GM12872 (cell line): ENCODE measurements at regions not wholly inside any gene's neighbourhood (a gene's known extent, or its start where the extent isn't known, plus 50 kb on each side); places are given as distances from the start of the nearest gene placed in this dataset.

Source experiments
- TF ChIP-seq, protein P1 (sequence below): IDR thresholded peaks from 3 replicates; pipeline ENCODE4 v1.5.1; 2011; ENCODE audit warnings: low read depth, mild to moderate bottlenecking, low read length, moderate library complexity; ENCODE audit not compliant: insufficient read depth

DNA sequence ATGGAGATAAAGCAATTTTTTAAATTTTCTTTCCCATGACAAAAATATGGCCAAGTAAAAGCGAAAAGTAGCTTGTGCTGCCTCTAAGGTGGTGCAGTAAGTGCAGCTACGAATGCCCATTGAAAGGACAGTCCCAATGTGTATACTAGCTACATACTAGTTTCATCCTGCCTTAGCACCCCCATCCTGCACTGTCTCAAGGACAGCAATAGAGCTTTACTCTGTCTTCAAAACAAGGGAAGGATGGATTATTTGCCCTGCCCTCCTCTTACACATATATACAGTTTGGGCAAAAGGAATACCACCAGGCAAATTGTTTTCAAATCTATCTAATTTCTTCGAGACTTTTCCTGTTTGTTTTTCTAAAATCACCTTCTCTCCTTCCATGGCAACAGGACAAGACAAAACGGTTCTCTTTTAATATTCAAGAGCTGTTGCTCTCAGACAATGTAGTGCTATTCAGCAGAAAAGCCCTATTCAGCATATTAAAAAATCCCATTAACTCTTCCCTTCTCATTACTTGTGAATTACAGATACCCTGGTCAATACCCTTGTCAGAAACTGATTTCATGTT, 75.1 kb upstream of the SLC7A11 start:
- TF ChIP-seq, protein P1, sequence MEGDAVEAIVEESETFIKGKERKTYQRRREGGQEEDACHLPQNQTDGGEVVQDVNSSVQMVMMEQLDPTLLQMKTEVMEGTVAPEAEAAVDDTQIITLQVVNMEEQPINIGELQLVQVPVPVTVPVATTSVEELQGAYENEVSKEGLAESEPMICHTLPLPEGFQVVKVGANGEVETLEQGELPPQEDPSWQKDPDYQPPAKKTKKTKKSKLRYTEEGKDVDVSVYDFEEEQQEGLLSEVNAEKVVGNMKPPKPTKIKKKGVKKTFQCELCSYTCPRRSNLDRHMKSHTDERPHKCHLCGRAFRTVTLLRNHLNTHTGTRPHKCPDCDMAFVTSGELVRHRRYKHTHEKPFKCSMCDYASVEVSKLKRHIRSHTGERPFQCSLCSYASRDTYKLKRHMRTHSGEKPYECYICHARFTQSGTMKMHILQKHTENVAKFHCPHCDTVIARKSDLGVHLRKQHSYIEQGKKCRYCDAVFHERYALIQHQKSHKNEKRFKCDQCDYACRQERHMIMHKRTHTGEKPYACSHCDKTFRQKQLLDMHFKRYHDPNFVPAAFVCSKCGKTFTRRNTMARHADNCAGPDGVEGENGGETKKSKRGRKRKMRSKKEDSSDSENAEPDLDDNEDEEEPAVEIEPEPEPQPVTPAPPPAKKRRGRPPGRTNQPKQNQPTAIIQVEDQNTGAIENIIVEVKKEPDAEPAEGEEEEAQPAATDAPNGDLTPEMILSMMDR: no peak

DNA sequence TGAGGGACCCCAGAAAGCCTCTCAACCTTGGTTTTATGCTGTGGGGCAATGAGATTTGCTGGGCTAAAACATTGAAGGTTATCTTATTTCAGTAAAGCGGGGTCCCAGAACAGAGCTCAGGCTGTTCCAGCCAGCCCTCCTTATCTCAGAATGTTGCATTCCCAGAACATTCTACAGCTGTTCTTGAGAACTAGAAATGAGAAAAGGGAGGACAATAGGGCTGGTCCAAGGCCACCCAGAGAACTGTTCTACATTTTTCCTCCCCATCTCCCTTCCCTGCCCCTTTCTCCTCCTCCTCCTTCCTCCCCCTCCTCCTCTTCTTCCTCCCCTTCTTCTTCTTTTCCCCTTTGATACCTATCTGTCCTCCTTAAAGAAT, 70.4 kb upstream of the SLC7A11 start:
- TF ChIP-seq, protein P1: no peak

DNA sequence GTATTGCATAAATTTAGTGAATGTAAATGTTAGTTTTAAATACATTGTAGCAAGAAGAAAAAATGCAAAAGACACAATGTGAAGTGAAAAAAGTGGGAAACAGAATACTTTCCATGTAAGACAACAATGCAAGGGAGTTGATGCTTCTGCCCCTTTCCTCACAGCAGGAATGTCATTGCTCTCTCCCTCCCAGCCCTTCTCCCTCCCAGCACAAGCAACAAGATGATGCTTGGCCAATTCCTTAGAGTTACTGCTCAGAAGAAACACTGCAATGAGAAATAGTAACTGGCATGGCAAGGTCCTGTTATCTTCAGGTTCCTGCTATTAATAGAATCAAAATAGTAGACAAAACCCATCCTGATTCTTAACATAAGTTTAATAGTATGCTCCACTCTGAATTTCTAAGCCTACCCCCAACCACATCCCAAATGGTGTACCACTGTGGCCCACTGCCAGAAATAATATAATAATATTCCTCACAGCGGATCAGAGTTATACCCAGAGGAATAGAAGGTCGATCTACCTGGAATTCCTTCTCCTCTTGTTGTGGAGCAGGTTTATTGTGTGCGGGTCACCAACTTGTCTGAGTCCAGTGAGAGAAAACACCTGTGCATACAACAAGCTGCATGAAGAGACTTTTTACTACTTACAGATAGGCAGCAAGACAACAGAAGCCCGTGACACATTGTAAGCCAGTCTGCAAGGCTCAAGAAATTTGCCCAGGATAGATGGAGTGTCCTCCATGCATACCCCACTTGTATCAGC, 69.8 kb upstream of the SLC7A11 start:
- TF ChIP-seq, protein P1: no peak

DNA sequence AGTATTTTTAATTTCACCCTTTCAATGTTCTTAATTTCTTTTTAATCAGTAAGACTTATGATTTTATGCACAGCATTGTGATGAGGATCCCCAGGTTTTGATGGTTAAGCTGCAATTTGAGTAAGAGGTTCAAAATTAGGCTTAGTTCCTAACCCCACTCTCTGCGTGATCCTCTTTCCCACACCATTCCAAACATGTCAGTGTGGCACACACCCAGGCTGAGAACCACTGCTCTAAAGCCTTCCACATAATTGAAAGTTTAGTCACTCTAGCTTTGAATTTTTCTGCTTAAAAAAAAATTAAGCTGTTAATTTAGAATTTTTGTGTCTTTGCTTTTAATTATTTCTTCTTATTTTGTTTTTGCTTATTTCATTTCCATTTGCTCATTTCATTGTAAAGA, 68.8 kb upstream of the SLC7A11 start:
- TF ChIP-seq, protein P1: no peak

DNA sequence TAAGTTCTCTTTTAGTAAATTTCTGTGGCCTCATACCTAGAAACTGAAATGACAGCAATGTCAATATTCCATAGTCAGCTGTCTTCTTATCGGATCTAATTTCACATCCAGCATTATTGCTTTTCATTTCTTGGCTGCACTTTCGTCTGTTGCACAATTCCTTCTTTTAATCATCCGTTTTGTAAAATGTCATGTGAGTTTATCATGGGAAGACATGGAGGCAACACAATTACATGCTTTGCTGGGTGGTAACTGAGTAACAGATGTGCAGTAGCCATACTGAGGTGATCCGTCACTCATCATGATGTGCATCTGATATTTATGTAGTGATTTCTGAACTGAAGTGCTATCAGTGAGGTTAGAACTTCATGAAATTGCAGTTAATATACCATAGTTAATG, 68.3 kb upstream of the SLC7A11 start:
- TF ChIP-seq, protein P1: no peak

DNA sequence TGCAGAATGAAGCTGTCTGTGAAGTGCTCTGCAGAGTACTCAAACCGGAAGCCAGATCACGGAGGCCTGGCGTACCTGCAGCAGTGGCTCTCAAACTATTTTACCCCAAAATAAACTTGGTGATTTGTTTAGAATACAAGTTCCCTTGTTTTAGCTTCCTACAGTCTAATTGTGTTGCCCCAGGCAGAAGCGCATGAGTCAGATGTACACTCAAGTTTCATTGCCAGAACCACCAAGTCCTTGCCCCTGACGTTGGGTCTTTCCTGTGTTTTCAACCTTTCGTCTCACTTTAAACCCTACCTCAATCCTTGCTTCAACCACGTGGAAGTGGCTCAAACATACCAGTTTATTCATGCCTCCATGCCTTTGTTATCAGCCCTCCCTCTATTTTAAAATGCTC, 66.2 kb upstream of the SLC7A11 start:
- TF ChIP-seq, protein P1: no peak

DNA sequence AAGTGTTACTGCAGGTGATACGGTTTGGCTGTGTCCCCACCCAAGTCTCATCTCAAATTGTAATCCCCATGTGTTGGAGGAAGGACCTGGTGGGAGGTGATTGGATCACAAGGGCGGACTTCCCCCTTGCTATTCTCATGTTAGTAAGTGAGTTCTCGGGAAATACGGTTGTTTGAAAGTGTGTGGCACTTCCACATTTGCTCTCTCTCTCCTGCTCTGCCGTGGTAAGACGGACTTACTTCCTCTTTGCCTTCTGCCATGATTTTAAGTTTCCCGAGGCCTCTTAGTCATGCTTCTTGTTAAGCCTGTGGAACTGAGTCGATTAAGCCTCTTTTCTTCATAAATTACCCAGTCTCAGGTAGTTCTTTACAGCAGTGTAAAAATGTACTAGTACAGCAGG, 65.2 kb upstream of the SLC7A11 start:
- TF ChIP-seq, protein P1: no peak
